D721Med (cell line): ENCODE measurements at regions not wholly inside any gene's neighbourhood (a gene's known extent, or its start where the extent isn't known, plus 50 kb on each side); places are given as distances from the start of the nearest gene placed in this dataset.

Experiments
- DNase-seq: peaks from one replicate; pipeline ENCODE4 v3.0.0; 2011; ENCODE audit warnings: low spot score; ENCODE audit not compliant: insufficient read length
- FAIRE-seq: peaks from 2 replicates; lab custom pipeline; 2011; peaks lifted over from hg19 to GRCh38; lab: Jason Lieb, UNC
- CTCF ChIP-seq: IDR thresholded peaks from 2 replicates; pipeline ENCODE4 v1.5.1; 2012; ENCODE audit warnings: mild to moderate bottlenecking, control low read depth; ENCODE audit not compliant: insufficient read depth; ENCODE audit errors: missing control alignments

- DNase-seq (peak; percentile 32), FAIRE-seq (peak; percentile 100)
These were observed 137.6 kb upstream of the POGK start for GRCh38 chr1:166701603-166702100.

GRCh38 chr1:166703141-166703540 is 136.1 kb upstream of the POGK start:
- FAIRE-seq = peak; percentile 56
- no peak for DNase-seq
- no peak for TF ChIP-seq CTCF

More at GRCh38 chr1:166701603-166702100, 137.6 kb upstream of the POGK start:
- no peak for TF ChIP-seq CTCF

GRCh38 chr1:166703726-166704462 is 135.4 kb upstream of the POGK start:
- DNase-seq (no peak), FAIRE-seq (peak; percentile 92)
- no peak for TF ChIP-seq CTCF

- DNase-seq (no peak), FAIRE-seq (peak; percentile 76)
- TF ChIP-seq CTCF = no peak
These were observed 133.6 kb upstream of the POGK start for GRCh38 chr1:166705376-166706289.

GRCh38 chr1:166716620-166717019 is 122.7 kb upstream of the POGK start:
- no peak for TF ChIP-seq CTCF
- peak; percentile 48 for FAIRE-seq
- DNase-seq = no peak

GRCh38 chr1:166721145-166721544 is 118.1 kb upstream of the POGK start:
- DNase-seq = no peak
- FAIRE-seq = no peak

More at GRCh38 chr1:166721145-166721544, 118.1 kb upstream of the POGK start:
- TF ChIP-seq CTCF = no peak
